ENCODE measurements at regions not wholly inside any gene's neighbourhood (a gene's known extent, or its start where the extent isn't known, plus 50 kb on each side); places are given as distances from the start of the nearest gene placed in this dataset.
"Not testable (repeated sequence)": the region's sequence is repeated elsewhere in the genome, so short reads cannot be mapped to it uniquely, and the experiment has no call there.

- intact Hi-C loops (cut with DNase I), result no loop called here
- no peak for DNase-seq
Observed at GRCh38 chr10:33716501-33717267, 382.2 kb upstream of the NRP1 start.

- intact Hi-C loops (cut with DNase I), result no loop called here
- no peak for DNase-seq
Observed at GRCh38 chr10:33715303-33715975, 381.0 kb upstream of the NRP1 start.

GRCh38 chr10:33712825-33713224 is 378.4 kb upstream of the NRP1 start:
- intact Hi-C loops (cut with DNase I), result no loop called here
- no peak for DNase-seq

GRCh38 chr10:33710006-33710405 is 375.5 kb upstream of the NRP1 start:
- no peak for DNase-seq
- intact Hi-C loops (cut with DNase I), result no loop called here

GRCh38 chr10:33709008-33709753 is 374.7 kb upstream of the NRP1 start:
- intact Hi-C loops (cut with DNase I), result no loop called here
- no peak for DNase-seq

- DNase-seq, result no peak
- intact Hi-C loops (cut with DNase I), result no loop called here
Observed at GRCh38 chr10:33708561-33708960, 374.1 kb upstream of the NRP1 start.

GRCh38 chr10:33706746-33707145 is 372.3 kb upstream of the NRP1 start:
- intact Hi-C loops (cut with DNase I), result no loop called here
- DNase-seq, result no peak

GRCh38 chr10:33706191-33706590 is 371.7 kb upstream of the NRP1 start:
- intact Hi-C loops (cut with DNase I), result no loop called here
- DNase-seq, result no peak

GRCh38 chr10:33704214-33704830 is 369.9 kb upstream of the NRP1 start:
- intact Hi-C loops (cut with DNase I), result no loop called here
- DNase-seq, result no peak

GRCh38 chr10:33703501-33704213 is 369.2 kb upstream of the NRP1 start:
- DNase-seq, result no peak
- intact Hi-C loops (cut with DNase I), result no loop called here

- no peak for DNase-seq
Observed at GRCh38 chr10:33698033-33698432, 363.6 kb upstream of the NRP1 start.

GRCh38 chr10:33697016-33697415 is 362.5 kb upstream of the NRP1 start:
- intact Hi-C loops (cut with DNase I), result no loop called here

More at GRCh38 chr10:33698033-33698432, 363.6 kb upstream of the NRP1 start:
- intact Hi-C loops (cut with DNase I), result no loop called here

GRCh38 chr10:33695536-33695935 is 361.1 kb upstream of the NRP1 start:
- intact Hi-C loops (cut with DNase I), result no loop called here
- no peak for DNase-seq

More at GRCh38 chr10:33697016-33697415, 362.5 kb upstream of the NRP1 start:
- DNase-seq, result no peak

GRCh38 chr10:33690536-33690935 is 356.1 kb upstream of the NRP1 start:
- DNase-seq; intact Hi-C loops (cut with DNase I): not testable (repeated sequence)

- no peak for DNase-seq
- intact Hi-C loops (cut with DNase I), result no loop called here
Observed at GRCh38 chr10:33688506-33688905, 354.0 kb upstream of the NRP1 start.

GRCh38 chr10:33684211-33684611 is 349.7 kb upstream of the NRP1 start:
- intact Hi-C loops (cut with DNase I), result no loop called here
- DNase-seq, result no peak

- no peak for DNase-seq
- intact Hi-C loops (cut with DNase I), result no loop called here
Observed at GRCh38 chr10:33681595-33681994, 347.1 kb upstream of the NRP1 start.

GRCh38 chr10:33680036-33680435 is 345.6 kb upstream of the NRP1 start:
- intact Hi-C loops (cut with DNase I), result no loop called here
- no peak for DNase-seq

GRCh38 chr10:33676606-33677339 is 342.3 kb upstream of the NRP1 start:
- no peak for DNase-seq
- intact Hi-C loops (cut with DNase I), result no loop called here
